GM13976 (cell line): ENCODE measurements at regions not wholly inside any gene's neighbourhood (a gene's known extent, or its start where the extent isn't known, plus 50 kb on each side); places are given as distances from the start of the nearest gene placed in this dataset.

Experiments used
- DNase-seq: peaks from one replicate; pipeline ENCODE4 v3.0.0; 2012; ENCODE audit warnings: low spot score
- CTCF ChIP-seq: IDR thresholded peaks from 2 replicates; pipeline ENCODE4 v1.5.1; 2012; ENCODE audit warnings: borderline replicate concordance, mild to moderate bottlenecking; ENCODE audit not compliant: insufficient read depth; ENCODE audit errors: extremely low read depth, missing control alignments, control extremely low read depth
- in situ Hi-C: fragments of 300-500 bp; cut with MboI; formaldehyde crosslinking; loops from one replicate; pipeline ENCODE4 v1.12.0; 2022; ENCODE audit warnings: low sequenced_read_pairs, mixed read lengths, inconsistent platforms; ENCODE audit not compliant: unreplicated experiment

GRCh38 chr1:30185809-30186208 lies 537.6 kb downstream of the MATN1 start:
- in situ Hi-C loops = no loop called here
- DNase-seq = no peak
- no peak for TF ChIP-seq CTCF

- no peak for TF ChIP-seq CTCF
- in situ Hi-C loops = no loop called here
- DNase-seq = no peak
Observed at GRCh38 chr1:30185313-30185712, 538.1 kb downstream of the MATN1 start.

GRCh38 chr1:30184393-30185141 lies 538.8 kb downstream of the MATN1 start:
- in situ Hi-C loops = no loop called here
- DNase-seq = no peak
- TF ChIP-seq CTCF = no peak

- in situ Hi-C loops = no loop called here
- no peak for DNase-seq
- TF ChIP-seq CTCF = no peak
Observed at GRCh38 chr1:30183895-30184294, 539.5 kb downstream of the MATN1 start.

GRCh38 chr1:30183006-30183405 lies 540.4 kb downstream of the MATN1 start:
- no peak for TF ChIP-seq CTCF
- no peak for DNase-seq
- in situ Hi-C loops = no loop called here

- in situ Hi-C loops = no loop called here
- DNase-seq = no peak
- no peak for TF ChIP-seq CTCF
Observed at GRCh38 chr1:30179942-30180543, 543.3 kb downstream of the MATN1 start.
